Osteocyte (in vitro differentiated cells): ENCODE measurements at regions not wholly inside any gene's neighbourhood (a gene's known extent, or its start where the extent isn't known, plus 50 kb on each side); places are given as distances from the start of the nearest gene placed in this dataset.

Experiments used
- DNase-seq: peaks from one replicate; pipeline ENCODE4 v3.0.0; 2021; ENCODE audit warnings: mixed read lengths; ENCODE audit not compliant: unreplicated experiment; ENCODE audit errors: extremely low spot score
- H3K27ac Mint-ChIP-seq: one replicate; pipeline ENCODE4 v1.8.0; 2021; ENCODE audit warnings: mild to moderate bottlenecking, mixed read lengths; ENCODE audit not compliant: unreplicated experiment
- H3K27me3 Mint-ChIP-seq: one replicate; pipeline ENCODE4 v1.8.0; 2021; ENCODE audit warnings: mixed read lengths; ENCODE audit not compliant: unreplicated experiment
- H3K36me3 Mint-ChIP-seq: one replicate; pipeline ENCODE4 v1.8.0; 2021; ENCODE audit warnings: mixed read lengths; ENCODE audit not compliant: unreplicated experiment
- H3K4me1 Mint-ChIP-seq: one replicate; pipeline ENCODE4 v1.8.0; 2021; ENCODE audit warnings: mixed read lengths; ENCODE audit not compliant: unreplicated experiment
- H3K4me3 Mint-ChIP-seq: one replicate; pipeline ENCODE4 v1.8.0; 2021; ENCODE audit warnings: mild to moderate bottlenecking, moderate library complexity, mixed read lengths; ENCODE audit not compliant: unreplicated experiment
- H3K9me3 Mint-ChIP-seq: one replicate; pipeline ENCODE4 v1.8.0; 2021; ENCODE audit warnings: mixed read lengths; ENCODE audit not compliant: unreplicated experiment
- CTCF ChIP-seq: fragments of 200-600 bp; sonication (generic); IDR thresholded peaks from 2 replicates; pipeline ENCODE4 v1.5.0; 2021; ENCODE audit warnings: antibody characterized with exemption, mild to moderate bottlenecking, moderate library complexity

- no peak for TF ChIP-seq CTCF
- H3K4me1 Mint-ChIP-seq: no peaks in the 10 kb centered on the region
- H3K27ac Mint-ChIP-seq: no peak overlapping the region
- H3K27me3 Mint-ChIP-seq: peaks cover 9% of the 10 kb centered on the region
- no peaks in the 10 kb centered on the region for H3K9me3 Mint-ChIP-seq
- no peaks in the 10 kb centered on the region for H3K36me3 Mint-ChIP-seq
- no peak overlapping the region for H3K4me3 Mint-ChIP-seq
- no peak for DNase-seq
These were observed 440.6 kb downstream of the MCTP2 start for GRCh38 chr15:94671858-94672532.

- no peak overlapping the region for H3K4me3 Mint-ChIP-seq
- no peaks in the 10 kb centered on the region for H3K9me3 Mint-ChIP-seq
- H3K36me3 Mint-ChIP-seq: no peaks in the 10 kb centered on the region
- H3K27me3 Mint-ChIP-seq: peaks cover 7% of the 10 kb centered on the region
- DNase-seq: no peak
- H3K27ac Mint-ChIP-seq: no peak overlapping the region
- TF ChIP-seq CTCF: no peak
- H3K4me1 Mint-ChIP-seq: no peaks in the 10 kb centered on the region
These were observed 442.4 kb downstream of the MCTP2 start for GRCh38 chr15:94673801-94674200.

GRCh38 chr15:94674296-94674695 lies 442.9 kb downstream of the MCTP2 start:
- TF ChIP-seq CTCF: no peak
- H3K36me3 Mint-ChIP-seq: no peaks in the 10 kb centered on the region
- H3K27me3 Mint-ChIP-seq: peaks cover 7% of the 10 kb centered on the region
- no peak overlapping the region for H3K27ac Mint-ChIP-seq
- no peaks in the 10 kb centered on the region for H3K4me1 Mint-ChIP-seq
- no peak for DNase-seq
- H3K4me3 Mint-ChIP-seq: no peak overlapping the region
- no peaks in the 10 kb centered on the region for H3K9me3 Mint-ChIP-seq

- Mint-ChIP-seq H3K36me3 (no peaks in the 10 kb centered on the region), H3K27ac (no peak overlapping the region), H3K27me3 (no peaks in the 10 kb centered on the region), H3K4me3 (no peak overlapping the region), H3K9me3 (no peaks in the 10 kb centered on the region), H3K4me1 (no peaks in the 10 kb centered on the region)
- no peak for DNase-seq
- no peak for TF ChIP-seq CTCF
These were observed 445.9 kb downstream of the MCTP2 start for GRCh38 chr15:94677202-94677790.

- no peak overlapping the region for H3K4me3 Mint-ChIP-seq
These were observed 450.8 kb downstream of the MCTP2 start for GRCh38 chr15:94682171-94682570.

More at GRCh38 chr15:94682171-94682570, 450.8 kb downstream of the MCTP2 start:
- H3K36me3 Mint-ChIP-seq: no peaks in the 10 kb centered on the region
- no peak for DNase-seq
- no peak overlapping the region for H3K27ac Mint-ChIP-seq
- no peaks in the 10 kb centered on the region for H3K4me1 Mint-ChIP-seq
- no peak for TF ChIP-seq CTCF
- peaks cover 8% of the 10 kb centered on the region for H3K9me3 Mint-ChIP-seq
- H3K27me3 Mint-ChIP-seq: no peaks in the 10 kb centered on the region
